Adipocyte (in vitro differentiated cells): ENCODE measurements at regions not wholly inside any gene's neighbourhood (a gene's known extent, or its start where the extent isn't known, plus 50 kb on each side); places are given as distances from the start of the nearest gene placed in this dataset.

Experiments used
- DNase-seq: peaks from one replicate; pipeline ENCODE4 v3.0.0-alpha.2; 2015; ENCODE audit warnings: low read depth
- H3K27me3 ChIP-seq: replicated peaks from 2 replicates; pipeline ENCODE4 v1.7.0; 2013; ENCODE audit warnings: mild to moderate bottlenecking, low read length, moderate library complexity; ENCODE audit not compliant: control insufficient read depth, insufficient read depth
- H3K36me3 ChIP-seq: 2 replicates; pipeline ENCODE4 v1.7.0; 2013; ENCODE audit warnings: low read length, mild to moderate bottlenecking, moderate library complexity; ENCODE audit not compliant: control insufficient read depth, insufficient read depth, severe bottlenecking
- H3K4me1 ChIP-seq: 2 replicates; pipeline ENCODE4 v1.7.0; 2013; ENCODE audit warnings: mild to moderate bottlenecking, low read length, moderate library complexity; ENCODE audit not compliant: control insufficient read depth, insufficient read depth
- H3K4me3 ChIP-seq: 2 replicates; pipeline ENCODE4 v1.7.0; 2013; ENCODE audit warnings: mild to moderate bottlenecking, low read length, moderate library complexity
- H3K9ac ChIP-seq: 2 replicates; pipeline ENCODE4 v1.7.0; 2013; ENCODE audit warnings: mild to moderate bottlenecking, low read length, moderate library complexity
- H3K9me3 ChIP-seq: 2 replicates; pipeline ENCODE4 v1.7.0; 2013; ENCODE audit warnings: mild to moderate bottlenecking, low read length, moderate library complexity; ENCODE audit not compliant: control insufficient read depth

- no peak overlapping the region for H3K9ac ChIP-seq
- H3K4me3 ChIP-seq: no peak overlapping the region
- no peak for DNase-seq
Measured at GRCh38 chr3:2001306-2002108, 97.2 kb upstream of the CNTN4 start.

GRCh38 chr3:2023959-2024358 lies 74.7 kb upstream of the CNTN4 start:
- no peaks in the 10 kb centered on the region for H3K36me3 ChIP-seq
- no peaks in the 10 kb centered on the region for H3K27me3 ChIP-seq
- no peak overlapping the region for H3K9ac ChIP-seq
- no peaks in the 10 kb centered on the region for H3K9me3 ChIP-seq
- H3K4me3 ChIP-seq: no peak overlapping the region
- no peak for DNase-seq
- H3K4me1 ChIP-seq: no peaks in the 10 kb centered on the region

More at GRCh38 chr3:2001306-2002108, 97.2 kb upstream of the CNTN4 start:
- H3K36me3 ChIP-seq: no peaks in the 10 kb centered on the region
- no peaks in the 10 kb centered on the region for H3K4me1 ChIP-seq
- H3K9me3 ChIP-seq: peaks cover 2% of the 10 kb centered on the region
- H3K27me3 ChIP-seq: no peaks in the 10 kb centered on the region

GRCh38 chr3:2024713-2025112 lies 74.0 kb upstream of the CNTN4 start:
- Histone ChIP-seq H3K27me3 (no peaks in the 10 kb centered on the region), H3K9me3 (no peaks in the 10 kb centered on the region), H3K36me3 (no peaks in the 10 kb centered on the region), H3K9ac (no peak overlapping the region), H3K4me1 (no peaks in the 10 kb centered on the region), H3K4me3 (no peak overlapping the region)
- DNase-seq: no peak

- no peak overlapping the region for H3K4me3 ChIP-seq
Measured at GRCh38 chr3:2029559-2029958, 69.1 kb upstream of the CNTN4 start.

GRCh38 chr3:2036076-2036475 lies 62.6 kb upstream of the CNTN4 start:
- Histone ChIP-seq H3K9ac (no peak overlapping the region), H3K4me3 (no peak overlapping the region), H3K4me1 (no peaks in the 10 kb centered on the region), H3K36me3 (no peaks in the 10 kb centered on the region), H3K9me3 (no peaks in the 10 kb centered on the region), H3K27me3 (no peaks in the 10 kb centered on the region)
- no peak for DNase-seq

More at GRCh38 chr3:2029559-2029958, 69.1 kb upstream of the CNTN4 start:
- Histone ChIP-seq H3K9me3 (no peaks in the 10 kb centered on the region), H3K9ac (no peak overlapping the region), H3K27me3 (no peaks in the 10 kb centered on the region), H3K4me1 (no peaks in the 10 kb centered on the region), H3K36me3 (no peaks in the 10 kb centered on the region)
- no peak for DNase-seq

- no peaks in the 10 kb centered on the region for H3K9me3 ChIP-seq
- H3K36me3 ChIP-seq: no peaks in the 10 kb centered on the region
- no peak overlapping the region for H3K4me3 ChIP-seq
- no peak for DNase-seq
- no peaks in the 10 kb centered on the region for H3K4me1 ChIP-seq
- no peaks in the 10 kb centered on the region for H3K27me3 ChIP-seq
- no peak overlapping the region for H3K9ac ChIP-seq
Measured at GRCh38 chr3:2041931-2042330, 56.7 kb upstream of the CNTN4 start.
